ENCODE measurements at regions not wholly inside any gene's neighbourhood (a gene's known extent, or its start where the extent isn't known, plus 50 kb on each side); places are given as distances from the start of the nearest gene placed in this dataset.

DNA sequence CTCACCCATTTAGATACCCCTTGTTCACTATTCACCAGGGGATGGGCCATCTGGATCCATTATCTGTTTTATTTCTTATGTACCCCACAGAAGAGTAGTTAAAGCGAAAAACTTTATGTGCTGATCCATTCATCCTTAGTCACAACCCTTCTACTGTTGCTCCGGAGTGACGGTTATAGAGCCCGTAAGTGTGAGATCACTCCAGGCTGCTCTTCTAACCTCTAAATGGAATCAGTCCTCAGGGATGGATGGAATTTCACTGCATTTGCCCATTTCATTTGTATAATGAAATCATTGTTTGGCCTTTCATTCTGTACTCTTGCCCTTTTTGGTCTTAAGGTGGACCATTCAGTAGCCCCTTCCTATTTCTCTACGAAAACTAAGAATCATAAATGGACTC is 409.3 kb upstream of the RUNX1 start:
- no peak for DNase-seq
- H3K9me3 Mint-ChIP-seq: no peaks in the 10 kb centered on the region
- no peak for ATAC-seq (ENCODE audit: low read depth)
- H3K4me3 Mint-ChIP-seq: no peak overlapping the region
- intact Hi-C loops (cut with micrococcal nuclease): no loop called here
- POLR2A ChIA-PET: no interaction called here
- CTCF ChIA-PET: no interaction called here
- H3K27ac Mint-ChIP-seq: no peak overlapping the region
- no peaks in the 10 kb centered on the region for H3K27me3 Mint-ChIP-seq
- H3K4me1 Mint-ChIP-seq: peaks cover under 1% of the 10 kb centered on the region
- TF ChIP-seq, protein P1, sequence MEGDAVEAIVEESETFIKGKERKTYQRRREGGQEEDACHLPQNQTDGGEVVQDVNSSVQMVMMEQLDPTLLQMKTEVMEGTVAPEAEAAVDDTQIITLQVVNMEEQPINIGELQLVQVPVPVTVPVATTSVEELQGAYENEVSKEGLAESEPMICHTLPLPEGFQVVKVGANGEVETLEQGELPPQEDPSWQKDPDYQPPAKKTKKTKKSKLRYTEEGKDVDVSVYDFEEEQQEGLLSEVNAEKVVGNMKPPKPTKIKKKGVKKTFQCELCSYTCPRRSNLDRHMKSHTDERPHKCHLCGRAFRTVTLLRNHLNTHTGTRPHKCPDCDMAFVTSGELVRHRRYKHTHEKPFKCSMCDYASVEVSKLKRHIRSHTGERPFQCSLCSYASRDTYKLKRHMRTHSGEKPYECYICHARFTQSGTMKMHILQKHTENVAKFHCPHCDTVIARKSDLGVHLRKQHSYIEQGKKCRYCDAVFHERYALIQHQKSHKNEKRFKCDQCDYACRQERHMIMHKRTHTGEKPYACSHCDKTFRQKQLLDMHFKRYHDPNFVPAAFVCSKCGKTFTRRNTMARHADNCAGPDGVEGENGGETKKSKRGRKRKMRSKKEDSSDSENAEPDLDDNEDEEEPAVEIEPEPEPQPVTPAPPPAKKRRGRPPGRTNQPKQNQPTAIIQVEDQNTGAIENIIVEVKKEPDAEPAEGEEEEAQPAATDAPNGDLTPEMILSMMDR (IDR thresholded peaks at IDR 0.05): no peak
- no peaks in the 10 kb centered on the region for H3K36me3 Mint-ChIP-seq (ENCODE audit: low read depth)

DNA sequence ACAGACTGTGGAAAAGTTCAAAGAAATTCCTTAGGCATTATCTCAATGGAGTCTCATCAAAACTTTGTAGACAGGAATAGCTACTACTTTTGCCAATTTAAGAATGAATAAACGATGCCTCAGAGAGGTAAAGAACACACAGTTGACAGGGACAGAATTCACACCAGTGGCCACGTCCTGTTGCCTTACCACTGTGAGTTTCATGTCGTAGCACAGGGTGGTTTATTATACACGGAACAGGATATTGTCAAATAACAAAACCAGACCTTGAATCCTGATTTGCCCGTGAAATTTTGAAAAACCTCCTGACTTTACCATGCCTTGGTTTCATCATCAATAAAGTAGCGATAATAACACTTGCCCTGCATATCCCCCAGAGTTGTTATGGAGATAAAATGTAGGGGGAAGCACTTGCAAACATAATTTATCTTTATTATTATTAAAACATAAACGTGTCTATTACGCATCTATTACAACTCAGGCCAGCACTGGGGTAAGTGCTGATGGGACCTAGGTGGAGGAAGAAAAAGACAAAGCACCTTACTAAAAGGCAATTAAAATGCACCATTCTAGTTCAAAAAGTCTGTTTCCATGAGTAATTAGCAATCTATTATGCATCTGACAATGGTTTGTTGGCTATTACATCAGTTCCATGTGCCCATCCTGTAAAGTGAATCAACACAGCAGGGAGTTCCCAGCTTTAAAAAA is 408.1 kb upstream of the RUNX1 start:
- DNase-seq (no peak), ATAC-seq (ENCODE audit: low read depth) (no peak)
- H3K36me3 Mint-ChIP-seq (ENCODE audit: low read depth): no peaks in the 10 kb centered on the region
- peaks cover under 1% of the 10 kb centered on the region for H3K9me3 Mint-ChIP-seq
- TF ChIP-seq, protein P1 (IDR thresholded peaks at IDR 0.05): no peak
- peaks cover 7% of the 10 kb centered on the region for H3K4me1 Mint-ChIP-seq
- CTCF ChIA-PET: no interaction called here
- no peak overlapping the region for H3K27ac Mint-ChIP-seq
- no peak overlapping the region for H3K4me3 Mint-ChIP-seq
- POLR2A ChIA-PET: no interaction called here
- intact Hi-C loops (cut with micrococcal nuclease): no loop called here
- no peaks in the 10 kb centered on the region for H3K27me3 Mint-ChIP-seq

DNA sequence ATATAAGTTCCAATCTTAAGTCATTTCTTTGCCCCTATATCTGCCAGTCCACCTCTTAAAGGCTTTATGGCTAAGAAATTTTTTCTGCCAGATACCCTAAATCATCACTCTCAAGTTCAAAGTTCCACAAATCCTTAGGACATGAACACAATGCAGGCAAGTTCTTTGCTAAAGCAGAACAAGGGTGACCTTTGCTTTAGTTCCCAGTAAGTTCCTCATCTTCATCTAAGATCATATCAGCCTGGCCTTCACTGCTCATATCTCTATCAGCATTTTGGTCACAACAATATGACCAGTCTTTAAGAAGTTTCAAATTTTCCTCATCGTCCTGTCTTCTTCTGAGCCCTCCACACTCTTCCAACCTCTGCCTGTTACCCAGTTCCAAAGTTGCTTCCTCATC is 402.2 kb upstream of the RUNX1 start:
- H3K4me1 Mint-ChIP-seq: peaks cover 7% of the 10 kb centered on the region
- intact Hi-C loops (cut with micrococcal nuclease): no loop called here
- H3K9me3 Mint-ChIP-seq: peaks cover 15% of the 10 kb centered on the region
- CTCF ChIA-PET: no interaction called here
- ATAC-seq (ENCODE audit: low read depth) (no peak), DNase-seq (no peak)
- H3K27me3 Mint-ChIP-seq: no peaks in the 10 kb centered on the region
- H3K4me3 Mint-ChIP-seq: no peak overlapping the region
- H3K36me3 Mint-ChIP-seq (ENCODE audit: low read depth): peaks cover 4% of the 10 kb centered on the region
- TF ChIP-seq, protein P1 (IDR thresholded peaks at IDR 0.05): no peak
- POLR2A ChIA-PET: no interaction called here
- H3K27ac Mint-ChIP-seq: no peak overlapping the region

DNA sequence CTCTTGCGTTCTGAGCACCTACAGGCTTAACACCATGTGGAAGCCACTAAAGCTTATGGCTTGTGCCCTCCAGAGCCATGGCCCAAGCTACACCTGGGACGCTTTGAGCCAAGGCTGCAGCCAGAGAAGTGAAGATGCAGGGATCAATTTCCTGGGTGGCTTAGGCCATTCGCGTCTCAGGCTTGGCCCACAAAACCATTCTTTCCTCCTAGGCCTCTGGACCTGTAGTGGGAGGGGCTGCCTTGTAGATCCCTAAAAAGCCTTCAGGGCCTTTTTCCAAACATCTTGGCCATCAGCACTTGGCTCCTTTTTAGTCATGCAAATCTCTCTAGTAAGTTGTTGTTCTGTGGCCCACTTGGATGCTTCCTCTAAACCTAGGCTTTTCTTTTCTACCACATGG is 401.7 kb upstream of the RUNX1 start:
- H3K9me3 Mint-ChIP-seq: peaks cover 15% of the 10 kb centered on the region
- no peak for ATAC-seq (ENCODE audit: low read depth)
- peaks cover 7% of the 10 kb centered on the region for H3K4me1 Mint-ChIP-seq
- ChIA-PET CTCF (no interaction called here), POLR2A (no interaction called here)
- no peaks in the 10 kb centered on the region for H3K27me3 Mint-ChIP-seq
- intact Hi-C loops (cut with micrococcal nuclease): no loop called here
- DNase-seq: no peak
- H3K36me3 Mint-ChIP-seq (ENCODE audit: low read depth): peaks cover 4% of the 10 kb centered on the region
- no peak overlapping the region for H3K4me3 Mint-ChIP-seq
- no peak overlapping the region for H3K27ac Mint-ChIP-seq
- TF ChIP-seq, protein P1 (IDR thresholded peaks at IDR 0.05): no peak

DNA sequence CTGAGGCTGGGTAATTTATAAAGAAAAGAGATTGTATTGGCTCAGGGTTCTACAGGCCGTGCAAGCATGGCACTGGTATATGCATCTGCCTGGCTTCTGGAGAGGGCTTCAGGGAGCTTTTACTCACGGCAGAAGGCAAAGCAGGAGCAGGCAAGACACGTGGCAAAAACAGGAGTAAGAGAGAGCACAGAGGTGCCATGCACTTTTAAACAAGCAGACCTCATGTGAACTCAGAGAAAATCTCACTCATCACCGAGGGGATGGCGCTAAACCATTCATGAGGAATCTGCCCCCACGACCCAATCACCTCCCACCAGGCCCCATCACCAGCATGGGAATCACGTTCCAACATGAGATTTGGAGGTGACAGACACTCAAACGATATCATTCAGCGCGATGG is 400.7 kb upstream of the RUNX1 start:
- Mint-ChIP-seq H3K27me3 (no peaks in the 10 kb centered on the region), H3K4me1 (peaks cover 14% of the 10 kb centered on the region), H3K4me3 (no peak overlapping the region), H3K9me3 (peaks cover 15% of the 10 kb centered on the region), H3K36me3 (ENCODE audit: low read depth) (peaks cover 4% of the 10 kb centered on the region), H3K27ac (no peak overlapping the region)
- TF ChIP-seq, protein P1 (IDR thresholded peaks at IDR 0.05): no peak
- intact Hi-C loops (cut with micrococcal nuclease): no loop called here
- ChIA-PET CTCF (no interaction called here), POLR2A (interaction anchor here (0.5 kb wide), 1 partner anchor 486 kb away, joined by 4 read pairs; no protein-coding TSS in a partner anchor)
- ATAC-seq (ENCODE audit: low read depth) (no peak), DNase-seq (no peak)

Measured in activated B cell treated with CpG ODN at 0.5 μM for 24 hours (primary cell).